Fibroblast of lung (primary cell): ENCODE measurements at regions not wholly inside any gene's neighbourhood (a gene's known extent, or its start where the extent isn't known, plus 50 kb on each side); places are given as distances from the start of the nearest gene placed in this dataset.

Source experiments
- CTCF ChIP-seq, 2 donors: IDR thresholded peaks in 1 of 2; conservative IDR thresholded peaks in 1 of 2; 1 replicate in 1 of 2; 2 replicates in 1 of 2; pipeline ENCODE4 v1.5.1; 2011 to 2012; ENCODE audit warnings: low read length in 2 of 2, control low read depth in 1 of 2, inconsistent platforms in 1 of 2, low read depth in 1 of 2, mild to moderate bottlenecking in 1 of 2
- EZH2 ChIP-seq: IDR thresholded peaks from 2 replicates; pipeline ENCODE4 v1.5.1; 2012; ENCODE audit warnings: low read length, control low read depth, mild to moderate bottlenecking; ENCODE audit errors: missing control alignments

DNA sequence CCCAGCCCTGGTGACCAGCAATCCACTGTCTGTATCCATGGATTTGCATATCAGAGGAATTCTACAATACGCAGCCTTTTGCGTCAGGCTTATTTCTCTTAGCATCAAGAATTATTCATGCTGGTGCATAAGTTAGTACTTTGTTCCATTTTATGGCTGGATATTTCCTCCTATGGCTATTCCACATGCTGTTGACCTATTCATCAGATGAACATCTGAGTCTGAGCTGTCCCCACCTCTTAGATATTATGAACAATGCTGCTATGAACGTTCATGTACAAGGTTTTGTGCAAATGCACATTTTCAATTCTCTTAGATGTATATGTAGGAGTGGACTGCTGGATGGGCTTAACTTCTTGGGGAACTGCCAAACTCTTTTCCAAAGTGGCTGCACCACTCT lies 79.0 kb upstream of the CST7 start:
- TF ChIP-seq EZH2 = no peak
- TF ChIP-seq CTCF (conservative IDR thresholded peaks at IDR 0.05 in 1 of 2, IDR thresholded peaks at IDR 0.05 in 1 of 2; ENCODE audit: low read depth in 1 of 2, low read length in 2 of 2) = no peak
